ENCODE measurements at regions not wholly inside any gene's neighbourhood (a gene's known extent, or its start where the extent isn't known, plus 50 kb on each side); places are given as distances from the start of the nearest gene placed in this dataset.
"Not testable (repeated sequence)": the region's sequence is repeated elsewhere in the genome, so short reads cannot be mapped to it uniquely, and the experiment has no call there.

DNA sequence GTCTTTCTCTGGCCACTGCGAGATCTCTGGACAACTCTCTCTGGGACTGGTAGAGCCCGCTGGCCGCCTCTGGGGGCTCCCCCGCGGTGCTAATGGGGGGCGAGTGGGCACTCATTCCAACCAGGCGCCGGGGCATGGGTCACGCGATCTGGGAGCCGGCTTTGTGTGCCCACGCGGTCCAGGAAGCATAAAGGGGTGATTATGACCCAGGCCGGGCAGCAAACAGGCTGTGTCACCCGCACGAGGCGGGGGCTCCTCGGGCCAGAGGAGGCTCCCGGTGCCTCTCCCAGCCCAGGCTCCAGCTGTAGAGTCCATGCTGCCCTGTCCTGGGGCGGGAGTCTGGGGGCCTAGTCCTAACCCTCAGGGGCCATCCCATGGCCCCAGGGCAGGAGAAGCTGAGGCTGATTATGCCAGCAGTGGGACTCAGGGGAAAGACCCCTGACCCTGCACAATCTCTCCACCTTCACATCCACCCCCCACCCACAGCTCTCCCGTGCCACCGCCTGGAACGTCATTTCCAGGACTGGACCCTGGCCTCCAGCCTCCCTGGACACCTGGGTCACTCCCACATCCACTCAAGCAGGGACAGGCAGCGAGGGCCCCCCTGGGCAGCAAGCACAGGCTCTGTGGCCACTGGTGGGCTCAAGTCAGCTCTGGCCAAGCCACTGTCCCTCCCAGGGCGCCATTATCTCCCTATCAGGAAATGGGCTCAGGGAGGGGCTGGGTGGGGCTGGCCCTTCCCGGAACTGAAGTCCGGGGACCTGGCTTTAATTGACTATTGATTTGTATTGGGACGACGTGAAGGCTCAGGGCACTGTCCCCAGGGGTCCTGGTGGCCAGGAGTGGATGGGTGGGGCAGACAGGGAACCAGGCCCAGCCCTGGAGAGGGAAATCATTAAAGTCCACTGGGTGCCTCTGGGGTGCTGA lies 50.0 kb downstream of the PTPRS start:
- no peak for DNase-seq

DNA sequence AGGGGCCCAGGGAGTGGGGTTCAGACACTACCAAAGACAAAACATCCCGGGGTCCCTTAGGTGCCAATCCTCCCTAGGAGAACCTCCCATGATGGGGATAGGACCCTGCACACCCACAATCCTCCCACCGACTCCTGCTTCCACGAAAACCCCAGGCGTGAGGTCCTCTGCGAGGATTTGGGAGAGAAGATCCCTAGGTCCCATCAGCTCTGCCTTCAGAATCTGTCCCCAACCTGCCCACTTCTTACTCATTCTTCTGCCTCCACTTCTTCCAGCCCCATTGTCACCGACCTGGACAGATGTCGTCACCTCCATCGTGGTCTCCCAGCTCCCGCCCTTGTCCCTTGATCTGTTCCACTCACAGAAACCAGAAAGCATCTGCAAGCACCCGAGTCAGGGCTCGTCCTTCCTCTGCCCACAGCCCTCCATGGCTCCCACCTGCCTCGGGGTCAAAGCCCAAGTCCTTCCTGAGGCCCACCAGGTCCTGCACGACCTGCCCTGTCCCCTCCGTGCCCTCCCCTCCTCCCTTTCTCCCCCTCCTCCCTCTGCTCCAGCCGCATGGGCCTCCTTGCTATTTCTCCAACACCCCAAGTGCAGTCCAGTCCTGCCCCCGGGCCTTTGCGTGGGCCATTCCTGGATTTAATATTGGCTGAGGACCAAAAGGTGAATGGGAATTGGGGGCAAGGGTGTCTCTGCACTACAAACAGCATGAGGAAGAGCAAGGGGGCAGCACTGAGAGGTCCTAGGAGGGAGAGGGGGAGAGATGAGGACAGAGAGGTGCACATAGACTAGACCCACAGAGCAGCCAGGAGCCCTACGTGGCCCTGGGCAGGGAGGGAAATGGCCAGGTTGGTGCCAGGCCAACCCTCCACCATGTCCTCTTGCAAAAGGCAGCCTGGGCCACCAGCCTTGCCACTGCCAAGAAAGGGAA lies 51.3 kb downstream of the PTPRS start:
- no peak for DNase-seq

DNA sequence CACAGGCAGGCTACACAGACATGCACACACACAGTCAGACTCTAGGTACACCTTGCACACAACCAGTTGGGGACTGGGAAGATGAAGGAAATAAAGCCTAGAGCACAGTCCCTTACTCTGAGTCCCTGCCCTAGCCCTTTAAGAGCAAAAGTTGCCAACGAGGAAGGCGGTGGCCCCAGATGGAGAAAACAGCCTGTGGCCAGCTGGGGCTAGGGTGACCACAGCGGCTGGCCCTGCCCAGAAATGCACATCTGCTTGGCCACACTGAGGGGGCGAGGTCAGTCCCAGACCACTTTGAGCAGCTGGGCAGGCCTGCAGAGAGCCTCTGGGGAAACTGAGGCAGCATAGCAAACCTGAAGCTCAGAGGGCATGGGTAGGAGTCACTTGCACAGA lies 52.3 kb downstream of the PTPRS start:
- no peak for DNase-seq

DNA sequence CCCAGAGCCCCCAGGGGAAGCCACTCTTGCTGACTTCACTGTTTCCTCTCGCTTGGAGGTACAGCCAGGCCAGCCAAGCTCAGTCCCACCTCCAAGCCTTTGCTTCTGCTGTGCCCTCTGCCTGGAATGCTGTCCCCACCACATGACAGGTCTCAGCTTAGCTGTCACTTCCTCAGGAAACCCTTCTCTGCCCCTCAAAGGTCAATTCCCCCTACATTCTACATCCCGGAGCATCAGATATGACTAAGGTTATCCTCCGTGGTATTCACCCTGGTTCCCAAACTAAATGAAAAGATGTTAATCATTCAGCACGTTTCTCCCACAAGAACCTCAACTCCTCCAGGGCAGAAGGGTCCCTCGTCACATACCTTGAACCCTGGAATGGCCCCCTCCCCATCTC lies 53.5 kb downstream of the PTPRS start:
- DNase-seq, result no peak

DNA sequence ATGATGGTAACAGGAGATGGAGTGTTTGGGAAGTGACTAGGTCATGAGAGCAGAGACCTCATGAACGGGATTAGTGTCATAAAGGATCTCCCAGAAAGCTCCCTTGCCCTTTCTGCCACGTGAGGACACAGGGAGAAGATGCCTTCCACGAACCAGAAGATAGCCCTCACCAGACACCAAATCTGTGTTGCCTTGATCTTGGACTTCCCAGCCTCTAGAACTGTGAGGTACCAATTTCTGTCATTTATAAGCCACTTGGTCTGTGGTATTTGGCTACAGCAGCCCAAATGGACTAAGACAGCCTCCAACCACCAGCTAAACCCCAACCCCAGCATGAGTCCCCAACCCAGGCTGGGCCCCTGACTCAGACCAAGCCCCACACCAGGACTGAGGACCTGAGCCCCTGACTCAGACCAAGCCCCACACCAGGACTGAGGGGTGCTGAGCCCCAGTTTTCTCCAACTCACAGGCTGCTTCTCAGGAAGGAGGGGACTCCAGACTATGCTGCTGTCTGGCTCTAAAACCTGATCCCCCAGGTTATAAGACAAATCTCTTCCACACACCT lies 54.1 kb downstream of the PTPRS start:
- no peak for DNase-seq

DNA sequence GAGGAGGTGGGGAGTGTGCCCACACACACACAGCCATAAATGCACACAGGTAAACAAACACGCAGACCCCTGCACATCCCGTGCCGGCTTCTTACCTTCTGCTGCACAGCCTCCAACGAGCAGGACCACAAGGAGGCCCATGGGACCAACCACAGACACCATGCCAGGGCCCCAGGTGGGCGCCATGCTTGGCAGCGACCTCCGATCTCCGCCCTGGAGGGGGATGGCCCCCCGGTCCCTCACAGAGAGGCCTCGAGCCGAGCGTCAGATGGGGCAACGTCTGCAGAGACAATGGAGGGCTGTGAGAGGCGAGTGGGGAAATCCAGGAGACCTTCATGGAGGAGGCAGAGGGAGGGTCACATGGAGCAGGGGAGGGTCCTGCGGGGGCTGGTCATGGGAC lies 54.7 kb downstream of the PTPRS start:
- DNase-seq, result no peak

DNA sequence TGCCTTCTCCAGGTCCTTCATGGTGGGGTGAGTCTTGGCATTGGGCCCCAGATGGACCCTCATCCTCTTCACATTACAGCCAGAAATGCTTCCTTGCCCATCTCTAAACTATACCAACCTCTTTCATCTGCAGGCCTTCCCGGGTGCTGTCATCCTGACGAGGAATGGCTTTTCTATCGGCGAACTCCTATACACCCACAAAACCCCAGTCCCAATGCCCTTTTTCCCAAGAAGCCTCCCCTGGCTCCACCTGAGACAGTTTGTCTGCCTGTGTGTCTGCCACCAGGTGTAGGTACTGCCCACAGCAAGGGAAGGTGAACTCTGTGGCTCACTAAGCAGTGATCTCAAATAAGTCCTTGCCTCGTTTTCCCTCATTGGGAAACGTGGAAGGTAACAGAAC lies 55.3 kb downstream of the PTPRS start:
- no peak for DNase-seq

DNA sequence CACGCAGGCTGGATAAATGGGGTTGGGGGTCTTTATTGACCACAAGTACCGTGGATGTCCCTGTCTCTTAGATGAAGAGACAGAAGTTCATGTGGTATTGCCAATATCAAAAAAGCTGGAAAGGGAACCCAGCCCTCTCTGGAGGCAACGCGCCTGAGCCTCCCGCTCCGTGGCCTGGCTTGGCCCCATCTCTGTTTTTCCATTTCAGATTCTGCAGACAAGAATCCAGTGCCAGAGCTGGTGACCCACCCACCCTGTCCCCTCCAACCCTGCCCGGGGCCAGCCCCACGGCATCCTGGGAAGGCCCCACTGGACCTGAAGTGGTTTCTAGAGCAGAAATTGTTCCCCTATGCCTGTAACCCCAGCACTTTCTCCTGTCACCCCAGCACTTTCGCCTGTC lies 57.7 kb downstream of the PTPRS start:
- no peak for DNase-seq

DNA sequence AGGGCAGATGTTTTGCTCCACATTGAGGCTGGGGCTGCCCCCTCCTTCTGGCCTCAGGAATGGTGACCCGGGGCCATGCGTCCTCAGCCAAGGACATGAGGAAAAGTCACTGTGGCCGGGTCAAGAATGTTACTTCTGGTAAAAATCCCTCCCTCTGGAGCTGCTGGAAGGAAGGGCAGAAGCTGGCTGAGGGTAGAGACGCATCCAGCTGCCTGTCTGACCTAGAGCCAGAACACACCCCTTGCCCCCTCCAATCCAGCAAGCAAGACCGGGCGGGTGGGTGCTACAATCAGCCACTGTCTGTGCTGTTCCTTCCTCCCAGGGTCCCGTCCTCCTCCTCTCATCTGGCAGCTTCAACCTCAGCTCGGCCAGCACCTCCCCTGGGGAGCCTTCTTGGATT lies 59.0 kb downstream of the PTPRS start:
- no peak for DNase-seq

DNA sequence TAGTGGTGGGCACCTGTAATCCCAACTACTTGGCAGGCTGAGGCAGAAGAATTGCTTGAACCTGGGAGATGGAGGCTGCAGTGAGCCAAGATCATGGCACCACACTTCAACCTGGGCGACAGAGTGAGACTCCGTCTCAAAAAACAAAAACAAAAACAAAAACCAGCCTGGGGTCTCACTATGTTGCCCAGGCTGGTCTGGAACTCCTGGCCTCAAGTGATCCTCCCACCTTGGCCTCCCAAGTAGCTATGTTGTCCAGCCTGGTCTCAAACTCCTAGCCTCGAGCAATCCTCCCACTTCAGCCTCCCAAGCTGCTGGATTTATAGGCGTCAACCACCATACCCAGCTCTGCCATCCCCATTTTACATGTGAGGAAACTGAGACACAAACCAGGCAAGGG lies 64.9 kb downstream of the PTPRS start:
- DNase-seq, result not testable (repeated sequence)

DNA sequence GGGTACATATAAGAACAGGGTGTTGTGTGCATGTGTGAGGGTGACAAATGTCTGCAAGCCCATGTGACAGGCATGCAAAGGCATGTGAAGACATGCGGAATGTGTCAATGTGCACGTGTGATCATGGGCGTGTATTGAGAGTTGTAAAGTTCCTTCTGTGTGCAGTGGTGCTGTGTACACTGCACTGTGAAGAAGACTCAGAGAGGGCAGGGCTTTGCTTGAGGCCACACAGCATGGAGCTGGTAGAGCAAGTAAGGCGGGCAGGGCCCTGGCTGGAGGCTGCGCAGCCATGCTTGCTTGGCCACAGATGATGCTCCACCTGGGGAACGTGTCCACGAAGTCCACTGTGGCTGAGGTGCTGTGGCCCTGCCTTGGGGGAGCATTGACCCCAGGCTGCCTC lies 66.8 kb downstream of the PTPRS start:
- no peak for DNase-seq

DNA sequence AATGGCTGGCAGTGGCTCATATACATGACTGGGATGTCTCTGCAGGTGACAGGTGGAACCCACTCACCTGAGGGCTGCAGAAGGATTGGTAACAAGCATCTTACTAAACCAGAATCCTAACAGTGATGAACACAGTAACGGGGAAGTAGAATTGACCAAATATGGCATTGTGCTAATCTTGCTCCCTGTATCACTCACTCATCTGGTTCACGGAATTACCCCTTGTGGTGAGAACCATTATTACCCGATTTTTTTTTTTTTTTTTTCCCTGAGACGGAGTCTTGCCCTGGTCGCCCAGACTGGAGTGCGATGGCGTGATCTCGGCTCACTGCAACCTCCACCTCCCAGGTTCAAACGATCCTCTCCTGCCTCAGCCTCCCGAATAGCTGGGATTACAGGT lies 69.5 kb downstream of the PTPRS start:
- no peak for DNase-seq

DNA sequence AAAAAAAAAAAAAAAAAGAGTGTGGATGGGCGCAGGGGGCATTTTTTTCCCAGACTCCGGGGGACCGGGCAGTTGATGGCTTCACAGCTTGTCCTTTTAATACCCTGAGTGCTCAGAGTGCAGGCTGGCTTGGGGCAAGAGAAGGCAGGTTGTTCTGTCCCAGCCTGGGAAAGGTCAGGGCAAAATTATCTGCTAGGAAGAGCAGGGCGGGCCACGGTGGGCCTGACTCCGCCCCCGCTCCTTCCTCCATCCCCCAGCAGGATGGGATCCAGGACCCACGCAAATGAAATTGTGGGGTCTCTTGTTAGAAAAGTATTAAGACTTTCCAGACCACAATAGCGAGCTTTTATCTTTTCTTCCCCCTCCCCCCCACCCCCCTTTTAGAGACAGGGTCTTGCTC lies 70.7 kb downstream of the PTPRS start:
- no peak for DNase-seq

DNA sequence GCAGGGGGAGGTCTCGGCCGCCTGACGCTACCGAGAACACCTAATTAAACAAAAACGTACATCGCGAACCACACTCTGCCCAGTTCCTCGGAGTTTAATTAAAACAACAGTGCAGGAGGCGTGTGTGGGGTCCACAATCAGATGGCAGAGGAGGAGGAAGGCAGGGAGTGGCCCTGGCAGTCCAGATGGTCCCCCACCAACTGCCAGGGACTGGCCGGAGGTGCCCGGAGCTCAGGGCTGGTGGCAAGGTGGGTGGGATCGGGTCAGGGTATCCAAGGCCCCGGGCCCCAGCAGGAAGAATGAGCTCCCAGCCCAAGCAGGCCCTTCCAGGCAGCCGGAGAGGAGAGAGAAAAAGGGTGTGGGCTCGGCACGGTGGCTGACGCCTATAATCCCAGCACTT lies 71.3 kb downstream of the PTPRS start:
- no peak for DNase-seq

DNA sequence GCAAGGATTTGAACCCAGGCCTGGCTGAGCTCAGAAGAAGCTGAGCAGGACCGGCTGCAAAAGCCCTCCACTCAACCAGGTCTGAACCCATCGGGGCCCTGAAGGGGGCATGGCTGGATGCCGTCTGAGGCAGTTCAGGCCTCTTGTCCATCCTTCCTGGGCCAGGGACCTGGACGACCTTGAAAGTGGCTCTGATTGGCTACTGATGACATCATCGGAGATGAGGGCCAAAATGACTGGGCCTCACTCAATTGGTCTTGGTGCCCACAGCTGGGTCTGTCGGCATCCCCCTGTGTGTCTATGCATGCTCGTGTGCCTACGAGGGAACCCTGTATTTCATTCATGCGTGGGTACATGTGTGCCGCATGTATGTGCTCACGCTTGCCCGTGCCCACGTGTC lies 71.8 kb downstream of the PTPRS start:
- no peak for DNase-seq

DNA sequence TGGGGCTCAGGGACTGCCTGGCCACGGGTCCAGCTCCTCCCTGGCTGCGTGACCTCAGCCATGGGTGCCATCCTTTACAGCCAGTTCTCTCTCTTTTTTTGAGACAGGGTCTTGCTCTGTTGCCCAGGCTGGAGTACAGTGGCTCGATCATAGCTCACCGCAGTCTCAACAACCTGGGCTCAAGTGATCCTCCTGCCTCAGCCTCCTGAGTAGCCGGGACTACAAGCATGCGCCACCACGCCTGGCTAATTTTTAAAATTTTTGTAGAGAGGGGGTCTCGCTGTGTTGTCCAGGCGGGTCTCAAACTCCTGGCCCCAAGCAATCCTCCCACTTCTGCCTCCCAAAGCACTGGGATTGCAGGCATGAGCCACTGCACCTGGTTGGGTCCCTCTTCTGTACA lies 75.4 kb downstream of the PTPRS start:
- no peak for DNase-seq

DNA sequence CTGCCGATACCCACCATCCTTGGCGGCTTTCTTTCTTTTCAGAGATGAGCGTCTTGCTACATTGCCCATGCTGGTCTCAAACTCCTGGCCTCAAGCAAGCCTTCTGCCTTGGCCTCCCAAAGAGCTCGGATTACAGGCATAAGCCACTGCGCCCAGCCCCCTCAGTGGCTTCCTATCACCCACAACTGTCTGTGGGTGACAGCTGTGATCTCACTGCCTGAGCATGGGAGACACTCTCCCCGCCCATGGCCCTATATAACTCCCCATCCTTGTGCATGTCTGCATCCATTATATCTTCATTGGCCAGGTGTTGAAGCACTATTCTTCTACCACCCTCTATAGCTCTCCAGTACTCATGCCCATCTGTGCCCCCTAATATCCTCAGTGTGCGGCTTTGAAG lies 76.2 kb downstream of the PTPRS start:
- DNase-seq, result no peak

DNA sequence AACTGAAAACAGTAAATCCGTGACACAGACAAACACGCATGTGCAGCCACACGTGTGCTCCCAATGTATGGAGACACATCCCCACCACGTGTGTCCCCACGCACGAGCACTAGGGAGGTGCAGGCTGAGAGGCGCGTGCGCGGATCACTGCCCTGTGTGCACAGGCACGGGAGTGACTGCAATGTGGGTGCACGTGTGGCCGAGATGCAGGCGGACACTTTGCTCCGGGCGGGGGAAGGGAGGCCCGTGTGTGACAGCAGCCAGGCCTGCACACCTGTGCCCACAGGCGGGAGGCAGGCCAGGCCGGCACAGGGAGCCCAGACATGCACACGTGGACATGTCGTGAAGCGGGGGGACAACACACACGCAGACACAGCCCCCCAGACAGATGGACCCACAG lies 77.0 kb downstream of the PTPRS start:
- no peak for DNase-seq

DNA sequence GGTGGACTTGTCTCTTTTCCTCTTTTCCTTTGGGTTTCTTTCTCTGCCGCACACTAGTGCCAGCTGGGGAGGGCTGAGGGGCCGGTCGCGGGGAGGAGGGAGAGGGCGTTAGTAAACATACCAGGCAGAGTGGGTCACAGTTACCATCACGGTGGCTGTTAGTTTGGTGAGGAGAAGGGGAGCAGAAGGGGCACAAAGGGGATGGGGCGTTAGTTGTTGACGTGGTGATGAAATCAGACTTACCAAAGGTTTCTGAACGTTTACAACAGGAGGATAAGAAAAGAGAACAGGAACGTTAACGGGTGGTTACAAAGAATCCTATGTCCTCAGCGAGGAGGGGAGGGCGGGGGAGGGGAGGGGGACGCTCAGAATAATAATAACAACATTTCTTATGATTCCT lies 77.9 kb downstream of the PTPRS start:
- DNase-seq, result no peak

DNA sequence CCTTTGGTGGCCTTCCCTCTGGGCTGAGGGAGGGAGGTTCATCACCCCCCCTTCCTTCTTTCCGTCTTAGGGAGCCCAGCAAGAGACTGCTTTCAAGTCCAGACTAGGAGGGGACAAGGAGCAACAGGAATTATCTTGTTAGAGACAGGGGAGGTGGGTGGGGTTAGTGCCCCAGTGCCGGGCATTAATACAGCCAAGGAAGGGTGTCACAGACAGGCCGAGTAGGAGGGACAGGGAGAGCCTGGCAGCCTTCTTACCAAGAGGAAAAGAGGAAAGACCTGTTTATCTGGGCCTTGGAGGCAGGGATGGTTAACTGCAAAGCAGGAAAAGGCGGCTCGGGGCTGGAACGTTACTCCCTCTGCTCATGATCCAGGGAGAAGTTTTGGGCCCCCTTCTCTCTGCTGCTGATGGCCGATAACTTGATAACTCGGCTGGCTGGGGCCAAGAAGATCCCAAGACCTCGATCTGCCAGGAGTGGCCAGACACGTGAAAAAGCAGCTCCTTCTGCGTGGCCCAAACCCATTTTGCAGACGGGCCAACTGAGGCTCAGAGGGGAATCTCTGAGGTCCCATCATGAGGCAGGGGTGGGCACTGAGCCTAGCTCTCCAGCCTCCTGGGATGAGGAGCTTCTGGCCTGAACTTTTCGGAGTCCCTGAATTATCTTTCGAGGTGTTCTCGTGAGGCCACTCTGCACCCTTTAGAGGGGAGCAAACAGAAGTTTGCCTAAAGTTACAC lies 79.3 kb downstream of the PTPRS start:
- no peak for DNase-seq

DNA sequence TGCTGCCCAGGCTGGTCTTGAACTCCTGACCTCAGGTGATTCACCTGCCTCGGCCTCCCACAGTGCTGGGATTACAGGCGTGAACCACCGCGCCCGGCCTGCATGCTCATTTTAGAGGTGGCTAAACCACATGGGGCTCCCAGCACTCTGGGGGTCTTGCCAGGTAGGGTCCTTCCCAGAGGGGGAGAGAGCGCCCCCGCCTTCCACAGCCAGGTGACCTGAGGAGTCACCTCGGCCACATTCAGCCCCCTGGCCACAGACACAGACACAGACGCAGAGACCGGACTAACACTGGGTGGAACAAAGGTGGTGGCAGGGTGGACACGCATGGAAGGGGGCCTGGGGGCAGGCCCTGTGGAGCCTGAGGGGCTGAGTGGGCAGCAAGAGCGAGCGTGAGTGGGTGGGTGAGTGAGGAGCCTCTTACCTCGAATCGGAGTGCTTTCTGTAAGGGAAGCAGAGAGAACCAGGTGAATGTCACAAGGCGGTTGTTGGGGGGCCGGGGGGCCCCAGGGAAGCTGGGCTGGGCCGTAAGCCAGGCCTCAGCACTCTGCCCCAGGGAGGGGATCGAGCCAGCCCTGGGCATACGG lies 80.1 kb downstream of the PTPRS start:
- no peak for DNase-seq

DNA sequence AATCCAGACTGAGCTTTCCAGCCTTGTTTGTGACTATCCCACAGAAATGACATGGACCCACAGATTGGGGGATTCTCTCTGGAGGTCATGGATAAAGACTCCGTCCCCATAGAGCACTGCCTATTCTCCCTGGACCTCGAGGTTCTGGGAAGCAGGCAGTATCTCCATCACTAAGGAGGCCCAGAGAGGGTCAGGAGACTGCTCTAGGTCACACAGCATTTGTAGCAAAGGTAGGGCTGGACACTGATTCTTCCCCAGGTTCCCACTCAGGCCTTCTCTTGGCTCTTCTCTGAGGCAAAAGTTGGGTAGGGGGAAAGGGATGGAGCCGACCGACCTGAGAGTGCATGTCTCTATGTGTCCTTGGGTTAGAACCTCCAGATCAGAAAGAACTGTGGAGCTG lies 80.9 kb downstream of the PTPRS start:
- DNase-seq, result no peak

Measured in stimulated activated CD4-positive, alpha-beta T cell treated with anti-CD3 and anti-CD28 coated beads, Interleukin-4, amount 100 ng/mL, for 24 hours (primary cell).